ENCODE measurements at regions not wholly inside any gene's neighbourhood (a gene's known extent, or its start where the extent isn't known, plus 50 kb on each side); places are given as distances from the start of the nearest gene placed in this dataset.

GRCh38 chr12:31867292-31867691 lies 91.9 kb upstream of the RESF1 start:
- TF ChIP-seq NR3C1 (IDR thresholded peaks at IDR 0.05) (no peak), POLR2AphosphoS2 (conservative IDR thresholded peaks at IDR 0.05; ENCODE audit: low read length) (no peak), MAX (IDR thresholded peaks at IDR 0.05) (no peak), REST (IDR thresholded peaks at IDR 0.05) (no peak), RNF2 (IDR thresholded peaks at IDR 0.05; ENCODE audit: borderline replicate concordance, low read depth) (no peak), CTCF (IDR thresholded peaks at IDR 0.05) (no peak)
